SK-N-SH (cell line): ENCODE measurements at regions not wholly inside any gene's neighbourhood (a gene's known extent, or its start where the extent isn't known, plus 50 kb on each side); places are given as distances from the start of the nearest gene placed in this dataset.

ENCODE experiments used
- CTCF ChIP-seq: fragments of 200-600 bp; sonication (generic); IDR thresholded peaks from 2 replicates; pipeline ENCODE4 v1.6.1; 2017; ENCODE audit warnings: antibody characterized with exemption, mild to moderate bottlenecking, moderate library complexity
- GABPA ChIP-seq: IDR thresholded peaks from 2 replicates; pipeline ENCODE4 v1.4.0; 2012; ENCODE audit warnings: low read depth, mild to moderate bottlenecking
- MAX ChIP-seq: IDR thresholded peaks from 2 replicates; pipeline ENCODE4 v1.4.0; 2012; ENCODE audit warnings: low read depth
- RAD21 ChIP-seq: IDR thresholded peaks from 2 replicates; pipeline ENCODE4 v1.6.1; 2012; ENCODE audit warnings: mild to moderate bottlenecking, low read length
- REST ChIP-seq: IDR thresholded peaks from 2 replicates; pipeline ENCODE4 v1.6.1; 2012; ENCODE audit warnings: mild to moderate bottlenecking, low read depth, low read length, moderate library complexity
- RXRA ChIP-seq: IDR thresholded peaks from 2 replicates; pipeline ENCODE4 v1.4.0; 2012; ENCODE audit warnings: low read depth, mild to moderate bottlenecking, borderline replicate concordance
- YY1 ChIP-seq: IDR thresholded peaks from 2 replicates; pipeline ENCODE4 v1.4.0; 2012; ENCODE audit warnings: low read depth, mild to moderate bottlenecking

- TF ChIP-seq REST (no peak), CTCF (no peak), MAX (no peak), RAD21 (no peak), GABPA (no peak), YY1 (no peak), RXRA (no peak)
These were observed 55.6 kb upstream of the XCR1 start for GRCh38 chr3:46082849-46083248.
